Stimulated activated CD4-positive, alpha-beta T cell treated with anti-CD3 and anti-CD28 coated beads, Interleukin-4, amount 100 ng/mL, for 48 hours (primary cell): ENCODE measurements at regions not wholly inside any gene's neighbourhood (a gene's known extent, or its start where the extent isn't known, plus 50 kb on each side); places are given as distances from the start of the nearest gene placed in this dataset.
"Not testable (repeated sequence)": the region's sequence is repeated elsewhere in the genome, so short reads cannot be mapped to it uniquely, and the experiment has no call there.

Experiments used
- DNase-seq, 2 donors: peaks; one replicate each; pipeline ENCODE4 v3.0.0-alpha.2; 2020; ENCODE audit warnings: low read depth in 2 of 2

DNA sequence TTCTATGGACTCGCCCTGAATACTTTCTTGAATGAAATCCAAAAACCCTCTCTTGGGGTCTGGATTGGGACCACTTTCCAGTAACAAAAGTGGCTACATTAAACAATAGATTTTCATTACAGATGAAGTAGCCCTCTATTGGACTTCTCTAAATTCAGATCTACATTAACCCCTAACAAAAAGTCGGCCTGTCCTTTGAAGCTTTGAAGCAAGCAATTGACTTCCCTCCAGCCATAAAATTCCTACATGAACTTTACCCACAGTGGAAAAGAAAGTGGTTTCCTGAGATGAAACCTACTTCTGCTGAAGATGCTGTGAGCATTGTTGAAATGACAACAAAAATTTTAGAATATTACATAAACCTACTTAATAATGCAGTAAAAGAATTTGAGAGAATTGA lies 967.1 kb upstream of the ROBO1 start:
- no peak for DNase-seq

DNA sequence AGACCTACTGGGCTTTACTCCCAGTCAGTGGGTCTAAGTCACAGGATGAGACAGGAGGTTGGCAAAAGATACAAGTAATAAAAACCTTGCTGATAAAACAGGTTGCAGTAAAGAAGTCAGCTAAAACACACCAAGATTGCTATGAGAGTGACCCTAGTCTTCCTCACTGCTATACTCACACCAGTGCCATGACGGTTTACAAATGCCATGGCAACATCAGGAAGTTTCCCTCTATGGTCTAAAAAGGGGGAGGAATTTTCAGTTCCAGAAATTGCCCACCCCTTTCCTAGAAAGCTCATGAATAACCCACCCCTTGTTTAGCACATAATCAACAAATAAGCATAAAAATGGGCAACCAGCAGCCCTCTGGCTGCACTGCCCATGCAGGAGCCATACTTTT lies 966.7 kb upstream of the ROBO1 start:
- no peak for DNase-seq

DNA sequence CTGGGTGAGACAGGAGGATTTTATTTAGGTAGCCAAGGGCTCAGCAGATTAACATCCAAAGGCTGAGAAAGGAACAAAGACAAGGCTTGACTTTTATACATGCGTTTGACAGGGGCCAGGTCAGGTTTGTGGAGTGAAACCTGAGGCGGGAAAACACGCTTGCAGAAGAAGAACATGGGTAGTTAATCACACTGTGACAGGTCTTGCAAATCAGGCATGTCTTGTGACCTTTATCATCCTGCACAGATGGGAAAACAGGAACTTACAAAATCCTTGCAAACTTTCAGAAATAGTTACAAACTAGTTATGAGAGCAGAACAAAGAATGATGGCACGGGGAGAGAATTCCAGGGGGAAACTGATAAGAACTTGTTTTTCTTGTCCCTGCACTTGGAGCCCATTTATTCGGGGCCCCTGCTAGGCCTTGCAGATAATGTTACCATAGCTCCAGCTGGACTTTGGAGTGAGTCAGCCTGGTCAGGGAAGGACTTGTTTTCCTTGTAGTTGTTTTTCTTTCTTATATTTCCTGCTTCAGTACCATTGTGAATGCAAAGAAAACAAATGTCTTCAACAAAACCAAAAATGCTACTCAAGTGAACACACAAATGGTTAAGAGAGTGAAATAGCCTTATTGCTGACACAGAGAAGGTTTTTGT lies 965.9 kb upstream of the ROBO1 start:
- no peak for DNase-seq

DNA sequence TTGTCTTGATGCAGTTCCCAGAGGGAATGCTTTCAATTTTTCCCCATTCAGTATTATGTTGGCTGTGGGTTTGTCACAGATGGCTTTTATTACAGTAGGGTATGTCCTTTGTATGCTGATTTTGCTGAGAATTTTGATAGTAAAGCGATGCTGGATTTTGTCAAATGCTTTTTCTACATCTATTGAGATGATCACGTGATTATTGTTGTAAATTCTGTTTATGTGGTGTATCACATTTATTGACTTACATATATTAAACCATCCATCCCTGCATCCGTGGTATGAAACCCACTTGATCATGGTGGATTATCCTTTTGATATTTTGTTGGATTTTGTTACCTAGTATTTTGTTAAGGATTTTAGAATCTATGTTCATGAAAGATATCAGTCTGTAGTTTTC lies 959.8 kb upstream of the ROBO1 start:
- not testable (repeated sequence) for DNase-seq

DNA sequence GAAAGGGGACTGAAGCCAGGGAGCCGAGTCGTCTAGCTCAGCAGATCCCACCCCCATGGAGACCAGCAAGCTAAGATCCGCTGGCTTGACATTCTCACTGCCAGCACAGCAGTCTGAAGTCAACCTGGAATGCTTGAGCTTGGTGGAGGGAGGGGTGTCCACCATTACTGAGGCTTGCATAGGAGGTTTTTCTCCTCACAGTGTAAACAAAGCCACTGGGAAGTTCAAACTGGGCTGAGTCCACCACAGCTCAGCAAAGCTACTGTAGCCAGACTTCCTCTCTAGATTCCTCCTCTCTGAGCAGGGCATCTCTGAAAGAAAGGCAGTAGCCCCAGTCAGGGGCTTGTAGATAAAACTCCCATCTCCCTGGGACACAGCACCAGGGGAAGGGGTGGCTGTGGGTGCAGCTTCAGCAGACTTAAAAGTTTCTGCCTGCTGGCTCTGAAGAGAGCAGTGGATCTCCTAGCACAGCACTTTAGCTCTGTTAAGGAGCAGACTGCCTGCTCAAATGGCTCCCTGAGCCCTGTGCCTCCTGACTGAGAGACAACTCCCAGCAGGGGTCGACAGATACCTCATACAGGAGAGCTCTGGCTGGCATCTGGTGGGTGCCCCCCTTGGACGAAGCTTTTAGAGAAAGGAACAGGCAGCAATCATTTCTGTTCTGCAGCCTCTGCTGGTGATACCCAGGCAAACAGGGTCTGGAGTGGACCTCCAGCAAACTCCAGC lies 942.0 kb upstream of the ROBO1 start:
- not testable (repeated sequence) for DNase-seq

DNA sequence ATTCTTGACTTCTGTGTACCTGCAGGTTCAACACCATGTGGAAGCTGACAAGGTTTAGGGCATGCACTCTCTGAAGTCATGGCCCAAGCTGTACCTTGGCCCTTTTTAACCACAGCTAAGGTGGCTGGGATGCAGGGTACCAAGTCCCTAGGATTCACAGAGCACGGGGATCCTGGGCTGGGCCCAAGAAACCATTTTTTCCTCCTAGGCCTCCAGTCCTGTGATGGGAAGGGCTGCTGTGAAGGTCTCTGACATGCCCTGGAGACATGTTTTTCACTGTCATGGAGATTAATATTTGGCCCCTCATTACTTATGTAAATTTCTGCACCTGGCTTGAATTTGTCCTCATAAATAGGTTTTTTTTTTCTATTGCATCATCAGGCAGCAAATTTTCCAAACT lies 937.5 kb upstream of the ROBO1 start:
- no peak for DNase-seq

DNA sequence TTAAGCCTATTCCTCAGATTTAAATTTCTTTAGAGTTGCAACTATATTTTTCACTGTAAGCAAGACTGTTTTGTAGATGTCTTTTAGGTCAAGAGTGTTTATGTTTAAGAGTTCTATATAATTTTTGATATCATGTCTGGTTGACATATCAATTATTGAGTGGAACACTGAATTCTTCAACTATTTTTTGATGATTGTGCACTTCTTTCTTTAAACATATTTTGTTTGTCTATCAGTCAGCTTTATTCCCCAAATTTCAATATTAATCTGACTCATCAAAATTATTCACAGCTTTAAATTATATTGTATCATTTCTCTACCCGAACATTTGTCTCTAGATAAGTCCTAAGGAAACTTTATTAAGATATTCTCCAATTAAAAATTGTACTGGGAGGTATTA lies 933.6 kb upstream of the ROBO1 start:
- DNase-seq, result no peak

DNA sequence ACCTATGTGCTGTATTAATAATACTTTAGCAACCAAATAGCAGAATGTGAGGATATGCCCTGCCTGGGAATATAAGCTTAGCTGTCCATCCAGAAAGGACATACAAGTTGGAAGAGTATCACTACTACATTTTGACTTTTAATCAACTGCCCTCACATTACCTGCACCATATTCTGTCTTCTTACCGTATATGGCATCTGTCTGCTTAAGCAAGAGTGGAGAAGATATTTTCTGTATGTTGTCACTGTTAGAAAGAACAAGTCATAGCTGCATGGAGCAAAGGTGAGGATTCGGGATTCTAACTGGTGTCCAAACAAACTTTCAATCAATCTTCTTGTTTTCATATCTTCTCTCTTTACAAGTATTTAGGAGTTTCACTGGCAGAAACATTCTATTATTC lies 929.5 kb upstream of the ROBO1 start:
- DNase-seq, result no peak

DNA sequence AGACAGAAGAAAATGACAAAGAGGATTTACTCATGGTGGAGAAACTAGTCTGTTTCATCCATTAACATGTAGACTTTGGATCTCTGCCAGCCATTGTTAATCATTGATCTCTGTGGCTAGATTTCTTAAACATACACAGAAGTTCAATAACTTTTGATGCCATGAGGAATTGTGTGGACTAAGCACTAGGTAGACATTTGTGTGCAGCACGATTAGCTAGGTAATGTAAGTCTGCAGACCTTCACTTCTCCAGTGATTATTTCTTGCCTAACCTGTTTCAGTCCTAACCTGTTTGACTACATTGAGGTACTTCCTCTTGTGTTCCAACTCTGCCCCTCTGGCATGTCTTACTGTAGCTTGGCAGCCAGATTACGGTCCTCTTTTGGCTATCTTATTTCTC lies 928.5 kb upstream of the ROBO1 start:
- no peak for DNase-seq

DNA sequence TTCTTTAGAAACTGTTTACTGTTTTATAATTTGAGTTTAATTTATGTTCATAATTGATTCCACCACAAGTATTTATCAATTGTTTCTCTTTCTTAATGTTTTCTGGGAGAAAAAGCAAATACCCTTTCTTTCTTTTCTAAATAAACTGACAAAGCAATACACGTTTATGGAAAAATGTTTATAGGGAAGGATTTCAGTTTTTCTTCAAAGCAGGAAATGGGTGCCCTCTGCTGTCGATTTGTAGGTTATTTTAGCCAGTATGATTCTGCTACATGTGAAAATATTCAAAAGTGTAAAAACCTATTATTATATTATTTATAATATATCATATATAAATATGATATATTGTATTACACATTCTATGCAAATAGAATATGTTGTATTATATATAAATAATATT lies 921.0 kb upstream of the ROBO1 start:
- DNase-seq, result no peak

DNA sequence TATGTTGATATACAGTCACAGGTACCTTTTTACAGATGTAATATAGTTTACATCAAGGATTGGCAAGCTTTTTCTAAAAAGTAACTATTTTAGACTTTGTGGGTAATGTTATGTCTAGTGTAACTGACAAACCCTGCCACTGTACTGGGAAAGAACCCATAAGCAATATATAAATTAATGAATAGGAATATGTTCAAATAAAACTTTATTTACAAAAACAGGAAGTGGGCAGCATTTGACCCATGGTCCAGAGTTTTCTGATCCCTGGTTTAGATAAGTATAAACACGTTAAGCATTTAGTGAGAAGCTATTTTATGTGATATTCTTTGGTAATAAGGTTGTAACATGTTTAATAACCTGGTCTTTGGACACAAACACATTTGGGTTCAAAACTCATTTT lies 915.2 kb upstream of the ROBO1 start:
- no peak for DNase-seq

DNA sequence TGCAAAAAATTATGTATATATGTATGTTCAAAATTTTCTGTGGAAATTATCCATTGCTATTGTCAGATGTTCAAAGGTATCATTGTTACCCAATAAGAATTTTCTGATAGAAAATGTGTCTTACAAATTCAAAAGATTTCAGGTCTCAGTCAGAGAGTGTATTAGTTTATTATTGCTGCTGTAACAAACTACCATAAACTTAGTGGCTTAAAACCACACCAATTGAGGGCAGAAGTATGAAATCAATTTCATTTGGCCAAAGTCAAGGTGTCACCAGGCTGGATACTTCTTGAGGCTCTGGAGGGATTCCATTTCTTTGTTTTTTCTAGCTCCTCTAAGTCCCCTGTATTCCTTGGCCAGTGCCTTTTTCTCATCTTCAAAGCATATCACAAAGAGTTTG lies 914.4 kb upstream of the ROBO1 start:
- DNase-seq, result no peak

DNA sequence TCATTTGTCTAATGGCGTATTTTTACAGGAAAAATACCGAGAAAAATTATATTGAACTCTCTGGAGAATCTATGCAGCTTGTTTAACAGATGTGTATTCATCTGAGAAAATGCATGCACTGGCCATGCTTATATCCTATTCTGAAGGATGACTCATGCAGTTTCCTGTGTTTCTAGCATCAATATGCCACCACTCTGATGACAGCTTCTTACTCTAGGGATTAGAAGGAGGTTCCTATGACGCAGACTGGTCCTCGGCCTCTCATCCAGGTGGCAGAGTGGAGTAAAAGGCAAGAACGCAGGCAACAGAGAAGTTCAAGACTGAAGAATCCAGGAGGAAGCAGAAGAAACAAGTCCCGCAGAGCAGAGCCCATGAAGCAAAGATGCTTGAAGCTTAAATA lies 910.0 kb upstream of the ROBO1 start:
- DNase-seq, result no peak

DNA sequence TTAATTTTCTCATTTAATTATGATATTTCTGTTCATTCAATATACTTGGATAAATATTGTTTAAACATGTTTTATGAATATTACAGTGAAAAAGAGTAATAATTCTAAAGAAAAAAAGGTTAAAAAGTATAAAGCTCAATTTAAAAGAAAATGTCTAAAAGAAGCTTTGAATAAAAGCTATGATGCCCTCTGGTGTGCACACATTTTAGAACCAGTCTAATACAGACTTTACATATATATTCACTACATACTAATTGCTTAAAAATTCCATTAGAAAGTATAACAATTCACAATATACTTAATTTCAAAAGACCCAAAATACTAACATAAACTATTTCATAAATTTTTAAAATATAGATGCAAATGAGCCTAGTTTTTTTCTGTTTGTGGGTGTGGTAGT lies 909.1 kb upstream of the ROBO1 start:
- DNase-seq, result no peak

DNA sequence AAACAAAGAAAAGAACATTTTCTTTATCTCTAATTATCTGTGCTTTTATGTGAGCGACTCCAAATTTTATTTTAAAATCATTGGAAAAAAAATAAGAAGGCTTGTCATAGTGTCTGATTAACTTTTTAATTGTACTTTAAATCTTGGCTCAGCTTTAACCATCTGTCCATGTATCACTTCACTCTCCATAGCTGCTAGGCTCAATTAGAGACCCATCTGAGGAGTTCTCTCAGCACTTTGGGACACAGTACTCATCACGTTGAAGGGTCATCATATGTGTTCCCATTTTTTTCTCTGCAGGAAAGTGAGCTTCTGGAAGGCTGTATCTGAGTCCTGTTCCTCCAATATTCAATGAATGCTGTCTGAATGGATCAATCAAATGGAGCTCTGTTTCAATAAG lies 908.5 kb upstream of the ROBO1 start:
- no peak for DNase-seq

DNA sequence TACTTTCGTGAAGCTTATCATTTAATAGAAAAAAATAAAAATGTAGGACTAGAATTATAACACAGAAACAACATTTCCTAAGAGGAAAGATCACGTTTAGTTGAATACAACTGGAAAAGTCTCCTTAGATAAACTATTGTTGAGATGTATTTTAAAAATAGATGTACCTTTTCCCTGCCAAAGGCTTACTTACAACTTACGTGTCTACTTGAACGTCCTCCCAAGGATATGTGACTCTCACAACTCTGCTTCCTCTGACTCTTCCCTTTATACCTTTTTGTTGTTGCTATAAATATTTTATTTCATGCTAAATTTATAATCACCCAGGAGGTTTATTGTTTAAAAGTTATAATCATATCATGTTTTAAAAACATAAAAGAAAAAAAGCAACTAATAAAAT lies 908.0 kb upstream of the ROBO1 start:
- DNase-seq, result no peak

DNA sequence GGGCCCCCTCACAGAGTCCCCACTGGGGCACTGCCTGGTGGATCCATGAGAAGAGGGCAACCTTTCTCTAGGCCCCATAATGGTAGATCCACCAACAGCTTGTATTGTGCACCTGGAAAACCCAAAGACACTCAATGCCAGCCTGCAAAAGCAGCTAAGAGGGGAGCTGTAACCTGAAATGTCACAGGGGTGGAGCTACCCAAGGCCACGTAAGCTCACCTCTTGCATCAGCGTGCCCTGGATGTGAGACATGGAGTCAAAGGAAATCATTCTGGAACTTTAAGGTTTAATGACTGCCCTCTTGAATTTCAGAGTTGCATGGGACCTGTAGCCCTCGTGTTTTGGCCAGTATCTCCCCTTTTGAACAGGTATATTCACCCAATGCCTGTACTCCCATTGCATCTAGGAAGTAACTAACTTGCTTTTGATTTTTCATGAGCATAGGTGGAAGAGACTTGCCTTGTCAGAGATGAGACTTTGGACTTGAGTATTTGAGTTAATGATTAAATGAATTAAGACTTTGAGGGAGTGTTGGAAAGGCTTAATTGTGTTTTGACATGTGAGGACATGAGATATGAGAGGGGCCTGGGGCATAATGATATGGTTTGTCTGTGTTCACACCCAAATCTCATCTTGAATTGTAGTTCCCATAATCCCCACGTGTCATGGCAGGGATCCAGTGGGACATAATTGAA lies 900.9 kb upstream of the ROBO1 start:
- no peak for DNase-seq

DNA sequence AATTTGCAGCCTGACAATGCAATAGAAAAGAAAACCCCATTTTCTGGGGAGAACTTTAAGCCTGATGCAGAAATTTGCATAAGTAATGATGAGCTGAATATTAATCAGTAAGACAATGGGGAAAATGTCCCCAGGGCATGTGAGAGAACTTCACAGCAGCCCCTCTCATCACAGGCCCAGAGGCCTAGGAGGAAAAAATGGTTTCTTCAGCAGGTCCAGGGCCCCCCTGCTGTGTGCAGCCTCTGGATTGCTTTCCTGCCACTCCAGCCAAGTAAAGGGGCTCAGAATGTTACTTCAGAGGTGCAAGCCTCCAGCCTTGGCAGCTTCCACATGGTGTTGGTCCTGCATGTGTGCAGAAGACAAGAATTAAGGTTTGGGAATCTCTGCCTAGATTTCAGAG lies 900.3 kb upstream of the ROBO1 start:
- DNase-seq, result no peak

DNA sequence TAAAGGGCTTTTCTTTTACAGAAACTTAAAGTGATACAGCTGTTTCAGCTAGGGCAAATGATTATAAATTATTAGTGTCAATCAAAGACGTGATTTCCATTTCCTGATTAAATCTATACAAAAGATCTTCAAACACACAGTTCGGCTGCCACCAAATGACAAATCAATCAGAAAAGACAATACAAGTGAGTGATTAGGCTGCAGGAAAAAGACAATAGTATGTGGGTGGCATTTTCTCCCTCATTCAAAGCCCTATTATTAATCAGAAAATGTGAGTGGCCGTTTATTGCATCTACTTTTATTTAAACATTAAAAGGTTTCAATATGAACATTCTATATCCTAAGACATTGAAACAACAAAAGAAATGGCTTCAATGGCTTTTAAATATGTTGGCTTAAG lies 895.6 kb upstream of the ROBO1 start:
- no peak for DNase-seq

DNA sequence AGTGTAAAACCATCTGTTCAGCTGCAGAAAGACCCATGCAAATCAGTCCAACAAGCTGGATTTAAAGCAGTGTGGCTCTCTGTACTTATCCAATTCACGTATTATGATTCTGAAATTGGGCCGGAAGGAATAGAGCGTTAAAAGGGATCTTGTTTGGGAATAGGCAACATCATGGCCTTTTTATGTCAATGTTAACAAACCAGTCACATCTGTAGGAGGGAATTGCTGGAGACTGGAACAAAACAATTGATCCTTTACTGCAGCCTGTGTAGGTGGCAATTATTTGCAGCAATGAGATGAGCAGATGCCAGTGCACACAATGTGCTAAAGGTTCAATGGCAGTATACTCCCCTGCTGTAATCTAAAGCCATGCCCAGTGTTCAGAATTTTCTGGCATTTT lies 887.4 kb upstream of the ROBO1 start:
- no peak for DNase-seq

DNA sequence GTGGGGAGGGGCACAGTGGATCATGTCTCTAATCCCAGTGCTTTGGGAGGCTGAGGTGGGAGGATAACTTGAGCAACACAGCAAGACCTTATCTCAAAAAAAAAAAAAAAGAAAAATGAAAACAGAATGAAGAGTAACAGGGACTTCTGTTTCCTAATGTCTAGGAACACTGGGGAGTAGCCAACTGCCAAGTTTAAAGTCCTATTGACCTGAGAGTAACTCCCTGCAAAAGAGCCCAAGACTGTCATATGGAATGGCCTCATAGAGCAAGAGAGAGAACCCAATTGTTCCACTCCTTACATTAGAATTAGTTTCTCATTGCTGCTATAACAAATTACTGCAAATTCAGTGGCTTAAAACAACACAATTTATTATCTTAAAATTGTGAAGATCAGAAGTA lies 881.4 kb upstream of the ROBO1 start:
- no peak for DNase-seq

DNA sequence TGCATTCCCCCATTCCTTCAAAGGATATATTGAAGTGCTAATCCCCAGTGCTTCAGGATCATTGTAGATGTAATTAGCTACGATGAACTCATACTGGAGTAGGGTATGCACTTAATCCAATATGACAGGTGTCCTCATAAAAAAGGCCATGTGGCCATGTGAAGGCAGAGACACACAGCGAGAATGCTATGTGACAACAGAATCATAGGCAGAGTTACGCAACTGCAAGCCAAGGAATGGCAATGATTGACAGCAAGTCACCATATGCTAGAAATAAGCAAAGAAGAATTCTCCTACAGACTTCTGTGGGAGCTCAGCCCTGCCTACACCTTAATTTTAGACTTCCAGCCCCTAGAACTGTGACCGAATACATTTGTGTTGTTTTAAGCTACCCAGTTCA lies 875.6 kb upstream of the ROBO1 start:
- DNase-seq, result no peak
